Activated CD4-positive, alpha-beta memory T cell treated with anti-CD3 and anti-CD28 coated beads, Interleukin-2, amount 10 ng/mL, durations not matched to agents 7 days and 5 days (primary cell): ENCODE measurements at regions not wholly inside any gene's neighbourhood (a gene's known extent, or its start where the extent isn't known, plus 50 kb on each side); places are given as distances from the start of the nearest gene placed in this dataset.

Experiments
- CTCF ChIA-PET: fragments of 350-600 bp; sonication (Branson Sonifier 250); formaldehyde crosslinking; loops from one replicate; lab custom pipeline; 2021; ENCODE audit warnings: antibody characterized with exemption, inconsistent platforms; lab: Charles Lee
- POLR2A ChIA-PET: fragments of 350-600 bp; sonication (Branson Sonifier 250); formaldehyde crosslinking; loops from one replicate; lab custom pipeline; 2021; ENCODE audit warnings: antibody characterized with exemption; lab: Charles Lee
- DNase-seq: peaks from one replicate; pipeline ENCODE4 v3.0.0-alpha.2; 2020
- H3K27ac Mint-ChIP-seq: one replicate; pipeline ENCODE4 v1.8.0; 2021; ENCODE audit warnings: mild to moderate bottlenecking, mixed read lengths
- H3K27me3 Mint-ChIP-seq: one replicate; pipeline ENCODE4 v1.8.0; 2021; ENCODE audit warnings: mixed read lengths
- H3K36me3 Mint-ChIP-seq: one replicate; pipeline ENCODE4 v1.8.0; 2021; ENCODE audit warnings: low read depth, mixed read lengths
- H3K4me1 Mint-ChIP-seq: one replicate; pipeline ENCODE4 v1.8.0; 2021; ENCODE audit warnings: mixed read lengths
- H3K4me3 Mint-ChIP-seq: one replicate; pipeline ENCODE4 v1.8.0; 2021; ENCODE audit warnings: mild to moderate bottlenecking, mixed read lengths
- H3K9me3 Mint-ChIP-seq: one replicate; pipeline ENCODE4 v1.8.0; 2021; ENCODE audit warnings: mixed read lengths

- POLR2A ChIA-PET = no interaction called here
- Mint-ChIP-seq H3K27me3 (peaks cover 4% of the 10 kb centered on the region), H3K4me1 (peaks cover 3% of the 10 kb centered on the region), H3K27ac (no peak overlapping the region), H3K36me3 (no peaks in the 10 kb centered on the region), H3K9me3 (no peaks in the 10 kb centered on the region), H3K4me3 (no peak overlapping the region)
- DNase-seq = no peak
- CTCF ChIA-PET = interaction anchor here (0.6 kb wide), 1 partner anchor 317 kb away, joined by 3 read pairs; no protein-coding TSS in a partner anchor
These were observed 104.5 kb downstream of the NGF start for GRCh38 chr1:115233598-115233997.

- Mint-ChIP-seq H3K9me3 (no peaks in the 10 kb centered on the region), H3K27ac (no peak overlapping the region), H3K4me3 (no peak overlapping the region), H3K36me3 (no peaks in the 10 kb centered on the region), H3K4me1 (no peaks in the 10 kb centered on the region), H3K27me3 (no peaks in the 10 kb centered on the region)
- no peak for DNase-seq
- POLR2A ChIA-PET = no interaction called here
- CTCF ChIA-PET = no interaction called here
These were observed 107.8 kb downstream of the NGF start for GRCh38 chr1:115230281-115230680.

GRCh38 chr1:115229016-115229415 lies 109.0 kb downstream of the NGF start:
- POLR2A ChIA-PET = no interaction called here
- Mint-ChIP-seq H3K4me3 (no peak overlapping the region), H3K36me3 (no peaks in the 10 kb centered on the region), H3K27me3 (no peaks in the 10 kb centered on the region), H3K9me3 (no peaks in the 10 kb centered on the region), H3K27ac (no peak overlapping the region), H3K4me1 (no peaks in the 10 kb centered on the region)
- DNase-seq = no peak
- CTCF ChIA-PET = no interaction called here

- Mint-ChIP-seq H3K27me3 (no peaks in the 10 kb centered on the region), H3K36me3 (no peaks in the 10 kb centered on the region), H3K4me3 (no peak overlapping the region), H3K4me1 (no peaks in the 10 kb centered on the region), H3K9me3 (no peaks in the 10 kb centered on the region), H3K27ac (no peak overlapping the region)
- POLR2A ChIA-PET = no interaction called here
- CTCF ChIA-PET = no interaction called here
- no peak for DNase-seq
These were observed 109.9 kb downstream of the NGF start for GRCh38 chr1:115228191-115228590.

- no peaks in the 10 kb centered on the region for H3K27me3 Mint-ChIP-seq
- no peak overlapping the region for H3K4me3 Mint-ChIP-seq
- H3K27ac Mint-ChIP-seq = no peak overlapping the region
- H3K4me1 Mint-ChIP-seq = no peaks in the 10 kb centered on the region
- CTCF ChIA-PET = no interaction called here
- H3K9me3 Mint-ChIP-seq = no peaks in the 10 kb centered on the region
- DNase-seq = no peak
- POLR2A ChIA-PET = interaction anchor here (0.6 kb wide), 1 partner anchor 16 kb away, joined by 3 read pairs; no protein-coding TSS in a partner anchor
- H3K36me3 Mint-ChIP-seq = no peaks in the 10 kb centered on the region
These were observed 110.5 kb downstream of the NGF start for GRCh38 chr1:115227346-115228082.

- Mint-ChIP-seq H3K4me3 (no peak overlapping the region), H3K27ac (no peak overlapping the region), H3K4me1 (no peaks in the 10 kb centered on the region), H3K27me3 (no peaks in the 10 kb centered on the region), H3K9me3 (no peaks in the 10 kb centered on the region), H3K36me3 (no peaks in the 10 kb centered on the region)
- ChIA-PET POLR2A (no interaction called here), CTCF (no interaction called here)
- no peak for DNase-seq
These were observed 111.9 kb downstream of the NGF start for GRCh38 chr1:115225993-115226685.

GRCh38 chr1:115224636-115225035 lies 113.4 kb downstream of the NGF start:
- ChIA-PET CTCF (no interaction called here), POLR2A (no interaction called here)
- Mint-ChIP-seq H3K4me3 (no peak overlapping the region), H3K27me3 (no peaks in the 10 kb centered on the region), H3K9me3 (no peaks in the 10 kb centered on the region), H3K27ac (no peak overlapping the region), H3K4me1 (no peaks in the 10 kb centered on the region), H3K36me3 (no peaks in the 10 kb centered on the region)
- DNase-seq = no peak

- no peak overlapping the region for H3K27ac Mint-ChIP-seq
- no peaks in the 10 kb centered on the region for H3K27me3 Mint-ChIP-seq
- POLR2A ChIA-PET = no interaction called here
- no peaks in the 10 kb centered on the region for H3K36me3 Mint-ChIP-seq
- CTCF ChIA-PET = no interaction called here
- H3K4me3 Mint-ChIP-seq = no peak overlapping the region
- DNase-seq = no peak
- no peaks in the 10 kb centered on the region for H3K9me3 Mint-ChIP-seq
- no peaks in the 10 kb centered on the region for H3K4me1 Mint-ChIP-seq
These were observed 115.2 kb downstream of the NGF start for GRCh38 chr1:115222616-115223402.

GRCh38 chr1:115220340-115221270 lies 117.4 kb downstream of the NGF start:
- no peak for DNase-seq
- CTCF ChIA-PET = no interaction called here
- no peaks in the 10 kb centered on the region for H3K36me3 Mint-ChIP-seq
- no peak overlapping the region for H3K27ac Mint-ChIP-seq
- H3K4me1 Mint-ChIP-seq = no peaks in the 10 kb centered on the region
- no peak overlapping the region for H3K4me3 Mint-ChIP-seq
- POLR2A ChIA-PET = no interaction called here
- H3K9me3 Mint-ChIP-seq = no peaks in the 10 kb centered on the region
- no peaks in the 10 kb centered on the region for H3K27me3 Mint-ChIP-seq

- Mint-ChIP-seq H3K27ac (no peak overlapping the region), H3K4me3 (no peak overlapping the region), H3K4me1 (no peaks in the 10 kb centered on the region), H3K9me3 (no peaks in the 10 kb centered on the region), H3K36me3 (no peaks in the 10 kb centered on the region), H3K27me3 (no peaks in the 10 kb centered on the region)
- POLR2A ChIA-PET = no interaction called here
- DNase-seq = no peak
- CTCF ChIA-PET = no interaction called here
These were observed 118.1 kb downstream of the NGF start for GRCh38 chr1:115219927-115220326.

GRCh38 chr1:115218699-115219098 lies 119.3 kb downstream of the NGF start:
- POLR2A ChIA-PET = no interaction called here
- no peaks in the 10 kb centered on the region for H3K4me1 Mint-ChIP-seq
- DNase-seq = no peak
- no peaks in the 10 kb centered on the region for H3K9me3 Mint-ChIP-seq
- H3K4me3 Mint-ChIP-seq = no peak overlapping the region
- CTCF ChIA-PET = no interaction called here
- no peaks in the 10 kb centered on the region for H3K27me3 Mint-ChIP-seq
- H3K36me3 Mint-ChIP-seq = no peaks in the 10 kb centered on the region
- no peak overlapping the region for H3K27ac Mint-ChIP-seq

- ChIA-PET POLR2A (no interaction called here), CTCF (no interaction called here)
- H3K36me3 Mint-ChIP-seq = no peaks in the 10 kb centered on the region
- no peak overlapping the region for H3K4me3 Mint-ChIP-seq
- no peaks in the 10 kb centered on the region for H3K4me1 Mint-ChIP-seq
- H3K27ac Mint-ChIP-seq = no peak overlapping the region
- H3K9me3 Mint-ChIP-seq = no peaks in the 10 kb centered on the region
- DNase-seq = no peak
- no peaks in the 10 kb centered on the region for H3K27me3 Mint-ChIP-seq
These were observed 120.0 kb downstream of the NGF start for GRCh38 chr1:115218034-115218405.
